ENCODE measurements at regions not wholly inside any gene's neighbourhood (a gene's known extent, or its start where the extent isn't known, plus 50 kb on each side); places are given as distances from the start of the nearest gene placed in this dataset.

DNA sequence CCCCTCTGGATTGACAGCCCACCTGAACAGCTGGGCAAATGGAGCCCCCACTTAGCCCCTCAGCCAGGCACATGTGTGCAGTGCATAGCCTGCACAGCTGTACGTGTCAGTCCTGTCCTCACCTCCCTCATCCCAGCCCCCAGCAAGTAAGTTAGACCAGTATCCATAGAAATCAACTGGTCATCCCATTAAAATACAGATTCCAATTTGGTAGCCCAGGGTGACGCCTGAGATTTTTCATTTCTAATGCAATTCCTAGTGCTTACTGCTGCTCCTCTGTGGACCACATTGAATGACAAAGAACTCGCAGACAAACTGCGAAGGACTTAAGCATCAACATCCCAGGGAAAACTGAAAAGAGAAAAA lies 99.0 kb upstream of the GJB5 start:
- TF ChIP-seq, protein P1, sequence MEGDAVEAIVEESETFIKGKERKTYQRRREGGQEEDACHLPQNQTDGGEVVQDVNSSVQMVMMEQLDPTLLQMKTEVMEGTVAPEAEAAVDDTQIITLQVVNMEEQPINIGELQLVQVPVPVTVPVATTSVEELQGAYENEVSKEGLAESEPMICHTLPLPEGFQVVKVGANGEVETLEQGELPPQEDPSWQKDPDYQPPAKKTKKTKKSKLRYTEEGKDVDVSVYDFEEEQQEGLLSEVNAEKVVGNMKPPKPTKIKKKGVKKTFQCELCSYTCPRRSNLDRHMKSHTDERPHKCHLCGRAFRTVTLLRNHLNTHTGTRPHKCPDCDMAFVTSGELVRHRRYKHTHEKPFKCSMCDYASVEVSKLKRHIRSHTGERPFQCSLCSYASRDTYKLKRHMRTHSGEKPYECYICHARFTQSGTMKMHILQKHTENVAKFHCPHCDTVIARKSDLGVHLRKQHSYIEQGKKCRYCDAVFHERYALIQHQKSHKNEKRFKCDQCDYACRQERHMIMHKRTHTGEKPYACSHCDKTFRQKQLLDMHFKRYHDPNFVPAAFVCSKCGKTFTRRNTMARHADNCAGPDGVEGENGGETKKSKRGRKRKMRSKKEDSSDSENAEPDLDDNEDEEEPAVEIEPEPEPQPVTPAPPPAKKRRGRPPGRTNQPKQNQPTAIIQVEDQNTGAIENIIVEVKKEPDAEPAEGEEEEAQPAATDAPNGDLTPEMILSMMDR (IDR thresholded peaks at IDR 0.05; ENCODE audit: poor library complexity), result no peak
- no peak for TF ChIP-seq EZH2 (IDR thresholded peaks at IDR 0.05; ENCODE audit: borderline replicate concordance)

All from hepatocyte (in vitro differentiated cells).